ENCODE measurements at regions not wholly inside any gene's neighbourhood (a gene's known extent, or its start where the extent isn't known, plus 50 kb on each side); places are given as distances from the start of the nearest gene placed in this dataset.

- no peak for TF ChIP-seq GATA2 (IDR thresholded peaks at IDR 0.05; ENCODE audit: low read depth, low read length)
- TF ChIP-seq GATA3 (IDR thresholded peaks at IDR 0.05; ENCODE audit: low read depth, low read length), result no peak
These were observed 765.3 kb upstream of the ADAMTS16 start for GRCh38 chr5:4374866-4375265.
